Erythroblast (primary cell): ENCODE measurements at regions not wholly inside any gene's neighbourhood (a gene's known extent, or its start where the extent isn't known, plus 50 kb on each side); places are given as distances from the start of the nearest gene placed in this dataset.

Source experiments
- GATA1 ChIP-seq: IDR thresholded peaks from 2 replicates; pipeline ENCODE4 v1.6.1; 2011; ENCODE audit warnings: low read depth, mild to moderate bottlenecking, control low read depth, low read length, moderate library complexity
- POLR2A ChIP-seq: IDR thresholded peaks from 2 replicates; pipeline ENCODE4 v1.6.1; 2011; ENCODE audit warnings: mild to moderate bottlenecking, low read length

GRCh38 chr4:104818579-104818978 is 323.9 kb upstream of the CXXC4 start:
- TF ChIP-seq POLR2A (no peak), GATA1 (no peak)
